HUES6 (cell line): ENCODE measurements at regions not wholly inside any gene's neighbourhood (a gene's known extent, or its start where the extent isn't known, plus 50 kb on each side); places are given as distances from the start of the nearest gene placed in this dataset.

Experiments used
- H3K27ac ChIP-seq: 2 replicates; pipeline ENCODE4 v1.7.0; 2013; ENCODE audit warnings: low read depth, mild to moderate bottlenecking, low read length, inconsistent platforms
- H3K27me3 ChIP-seq: 2 replicates; pipeline ENCODE4 v1.6.1; 2013; ENCODE audit warnings: low read length; ENCODE audit not compliant: control insufficient read depth, insufficient read depth
- H3K36me3 ChIP-seq: 2 replicates; pipeline ENCODE4 v1.6.1; 2013; ENCODE audit warnings: low read length; ENCODE audit not compliant: control insufficient read depth, insufficient read depth
- H3K4me1 ChIP-seq: 2 replicates; pipeline ENCODE4 v1.6.1; 2013; ENCODE audit warnings: low read length; ENCODE audit not compliant: control insufficient read depth, insufficient read depth
- H3K4me3 ChIP-seq: 2 replicates; pipeline ENCODE4 v1.5.1; 2013; ENCODE audit warnings: low read depth, low read length
- H3K9ac ChIP-seq: one replicate; pipeline ENCODE4 v1.6.1; 2013; ENCODE audit warnings: mild to moderate bottlenecking, low read length
- H3K9me3 ChIP-seq: 2 replicates; pipeline ENCODE4 v1.6.1; 2013; ENCODE audit warnings: low read depth, low read length; ENCODE audit not compliant: control insufficient read depth, insufficient read depth

DNA sequence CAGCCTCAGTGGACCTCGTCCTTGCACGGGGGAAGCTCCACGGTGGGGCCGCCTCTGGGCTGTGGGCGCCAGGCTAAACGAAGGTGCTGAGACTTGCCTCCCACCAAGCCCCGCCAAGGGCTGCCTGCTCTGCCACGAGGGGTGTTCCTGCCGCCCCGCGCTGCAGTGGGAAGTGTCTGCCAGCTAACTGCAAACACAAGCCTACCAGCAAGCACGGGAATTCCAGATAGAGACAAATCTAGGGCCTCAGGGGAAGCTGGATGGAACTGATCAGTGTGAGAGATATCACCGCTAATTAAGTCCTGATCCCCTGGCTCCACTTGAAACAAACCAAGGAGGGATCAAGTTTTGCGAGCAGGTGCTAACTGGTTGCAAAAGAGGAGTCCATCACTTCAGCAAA lies 181.6 kb upstream of the LEF1 start:
- Histone ChIP-seq H3K27ac (no peak overlapping the region), H3K4me1 (peaks cover 10% of the 10 kb centered on the region; the same call in 1 of the 2 replicates), H3K9me3 (no peaks in the 10 kb centered on the region), H3K36me3 (no peaks in the 10 kb centered on the region), H3K9ac (no peak overlapping the region), H3K4me3 (no peak overlapping the region), H3K27me3 (no peaks in the 10 kb centered on the region)

DNA sequence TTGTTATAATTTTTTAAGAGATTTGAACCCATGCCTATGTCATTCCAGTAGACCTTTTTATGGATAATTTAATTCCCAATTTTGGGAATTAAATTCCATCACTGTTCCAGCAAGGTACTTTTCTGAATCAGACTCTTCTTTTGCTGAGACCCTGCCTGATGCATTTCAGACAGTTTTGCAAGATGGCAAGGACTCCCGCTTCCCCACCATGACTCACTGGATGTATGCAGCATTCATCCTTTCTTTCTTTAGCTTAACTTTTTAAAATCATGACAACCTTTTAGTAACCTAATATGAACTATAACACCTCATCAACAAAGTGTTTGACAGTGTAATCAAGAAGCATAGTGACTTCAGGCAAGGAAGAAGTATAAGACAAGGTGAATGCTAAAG lies 178.1 kb upstream of the LEF1 start:
- no peaks in the 10 kb centered on the region for H3K27me3 ChIP-seq
- H3K9me3 ChIP-seq, result no peaks in the 10 kb centered on the region
- peaks cover 8% of the 10 kb centered on the region; the same call in 1 of the 2 replicates for H3K4me1 ChIP-seq
- no peak overlapping the region for H3K27ac ChIP-seq
- H3K4me3 ChIP-seq, result no peak overlapping the region
- H3K36me3 ChIP-seq, result no peaks in the 10 kb centered on the region
- no peak overlapping the region for H3K9ac ChIP-seq

DNA sequence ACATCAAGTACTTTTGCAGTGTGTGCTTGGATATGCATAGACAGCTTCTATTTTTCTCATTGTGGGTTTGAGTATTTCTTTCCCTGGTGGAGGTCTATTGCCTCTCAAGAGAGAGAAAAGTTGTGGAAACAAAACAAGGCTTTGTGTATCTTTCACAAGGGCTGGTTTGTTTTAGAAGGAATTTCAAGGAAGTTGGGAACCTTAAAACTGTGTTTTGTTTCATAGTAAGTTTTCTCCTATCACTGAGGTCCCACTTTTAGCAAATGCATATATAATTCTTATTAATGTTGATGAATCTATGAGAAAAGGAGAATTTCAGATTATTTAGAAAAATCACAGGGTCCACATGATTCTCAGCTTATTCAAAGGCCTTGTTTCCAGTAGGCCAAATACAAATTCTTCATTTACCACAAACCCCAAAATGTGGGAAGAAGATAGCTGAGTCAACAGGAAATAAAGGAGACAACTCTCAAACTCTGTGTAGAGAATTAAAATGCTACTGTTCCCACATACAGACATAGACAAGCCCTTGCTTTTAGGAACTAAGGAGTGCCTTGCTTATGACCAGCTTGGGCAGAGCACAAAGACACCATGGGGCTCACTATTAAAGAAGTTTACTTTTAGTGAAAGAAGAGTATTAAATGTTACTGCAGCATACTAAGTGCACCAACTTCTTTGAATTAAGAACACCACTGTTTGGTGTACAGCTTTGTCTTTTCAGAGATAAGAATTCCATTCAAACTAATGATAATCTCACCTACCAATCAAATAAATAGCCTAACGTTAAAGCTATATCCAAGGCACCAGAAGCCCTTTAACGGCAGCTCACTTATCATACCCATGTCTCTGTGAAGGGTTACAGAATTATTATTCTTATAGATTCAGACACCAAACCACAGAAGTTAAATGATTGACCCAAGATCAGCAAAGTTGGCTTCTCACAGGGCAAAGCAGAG lies 177.4 kb upstream of the LEF1 start:
- Histone ChIP-seq H3K9me3 (no peaks in the 10 kb centered on the region), H3K4me3 (no peak overlapping the region), H3K27ac (no peak overlapping the region), H3K4me1 (peaks cover 8% of the 10 kb centered on the region; the same call in 1 of the 2 replicates), H3K9ac (no peak overlapping the region), H3K36me3 (no peaks in the 10 kb centered on the region), H3K27me3 (no peaks in the 10 kb centered on the region)

DNA sequence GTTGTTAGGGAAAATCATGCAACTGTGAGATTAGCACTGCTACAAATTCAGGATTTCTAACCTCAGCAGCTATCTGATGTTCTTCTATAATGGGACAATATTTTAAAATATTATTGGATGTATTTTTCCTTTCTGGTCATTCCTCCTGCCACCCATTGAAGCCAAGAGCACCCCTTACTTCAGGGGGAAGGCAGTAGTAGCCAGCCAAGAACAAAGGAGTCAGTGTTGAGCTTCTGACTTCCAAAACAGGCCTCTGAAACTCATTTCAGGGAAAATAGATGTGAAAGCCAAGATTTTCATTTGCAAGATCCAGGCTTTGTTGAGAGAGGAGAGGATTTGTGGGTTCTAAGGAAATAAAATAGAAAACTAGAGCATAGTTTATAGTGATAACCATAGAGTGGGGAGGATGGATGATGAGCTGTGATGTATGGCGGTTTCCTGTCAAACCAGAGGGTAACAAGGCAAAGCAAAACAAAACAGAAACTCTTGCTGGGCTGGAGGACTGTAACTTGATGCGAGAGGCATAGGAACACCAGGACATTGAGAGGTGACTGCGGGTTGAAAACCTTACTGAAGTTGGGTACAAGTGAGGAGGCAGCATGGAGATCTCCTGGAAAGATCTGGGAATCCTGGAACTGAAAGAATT lies 173.7 kb upstream of the LEF1 start:
- Histone ChIP-seq H3K9ac (no peak overlapping the region), H3K27me3 (no peaks in the 10 kb centered on the region), H3K4me1 (peaks cover 4% of the 10 kb centered on the region; the same call in 1 of the 2 replicates), H3K36me3 (no peaks in the 10 kb centered on the region), H3K9me3 (no peaks in the 10 kb centered on the region), H3K4me3 (no peak overlapping the region), H3K27ac (no peak overlapping the region)

DNA sequence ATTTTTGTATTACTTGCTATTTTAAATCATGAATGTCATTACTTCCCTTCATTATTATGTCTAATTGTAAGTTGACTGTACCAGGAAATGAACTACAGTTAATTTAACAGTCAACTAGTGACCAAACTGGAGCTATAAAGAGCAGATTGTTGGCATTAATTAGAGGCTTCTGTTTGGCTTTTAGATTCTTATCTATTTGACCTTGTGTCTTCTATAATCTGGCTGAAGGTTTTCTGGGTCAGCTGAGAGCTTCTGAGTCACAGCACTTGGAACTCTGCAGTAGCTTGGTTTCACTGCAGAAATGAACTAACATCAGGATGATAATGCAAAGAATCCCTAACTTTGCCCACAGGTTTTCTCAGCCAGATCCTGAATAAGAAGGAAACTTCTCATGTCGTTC lies 169.2 kb upstream of the LEF1 start:
- H3K4me3 ChIP-seq, result no peak overlapping the region
- H3K9me3 ChIP-seq, result no peaks in the 10 kb centered on the region
- no peaks in the 10 kb centered on the region for H3K27me3 ChIP-seq
- no peak overlapping the region for H3K27ac ChIP-seq
- H3K36me3 ChIP-seq, result no peaks in the 10 kb centered on the region
- H3K4me1 ChIP-seq, result peaks cover 8% of the 10 kb centered on the region
- no peak overlapping the region for H3K9ac ChIP-seq

DNA sequence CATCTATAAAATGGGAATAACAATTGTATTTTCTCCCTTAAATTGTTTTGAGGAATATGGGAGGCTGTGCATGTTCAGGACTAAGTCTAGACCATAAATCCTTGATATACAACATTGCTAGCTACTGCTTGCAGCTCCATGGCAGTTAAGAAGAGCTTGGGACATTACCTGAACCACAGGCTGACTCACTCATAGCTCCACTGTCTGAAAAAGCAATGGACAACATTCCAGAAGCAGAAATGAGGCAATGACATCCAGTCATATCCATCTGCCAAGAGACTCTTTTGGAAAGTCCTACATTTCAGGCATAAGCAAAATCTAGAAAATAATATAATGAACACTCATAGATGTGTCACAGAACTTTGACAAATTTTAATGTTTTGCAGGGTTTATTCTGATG lies 167.3 kb upstream of the LEF1 start:
- Histone ChIP-seq H3K9ac (no peak overlapping the region), H3K36me3 (no peaks in the 10 kb centered on the region), H3K27me3 (no peaks in the 10 kb centered on the region), H3K9me3 (no peaks in the 10 kb centered on the region), H3K4me1 (peaks cover 17% of the 10 kb centered on the region), H3K27ac (no peak overlapping the region), H3K4me3 (no peak overlapping the region)

DNA sequence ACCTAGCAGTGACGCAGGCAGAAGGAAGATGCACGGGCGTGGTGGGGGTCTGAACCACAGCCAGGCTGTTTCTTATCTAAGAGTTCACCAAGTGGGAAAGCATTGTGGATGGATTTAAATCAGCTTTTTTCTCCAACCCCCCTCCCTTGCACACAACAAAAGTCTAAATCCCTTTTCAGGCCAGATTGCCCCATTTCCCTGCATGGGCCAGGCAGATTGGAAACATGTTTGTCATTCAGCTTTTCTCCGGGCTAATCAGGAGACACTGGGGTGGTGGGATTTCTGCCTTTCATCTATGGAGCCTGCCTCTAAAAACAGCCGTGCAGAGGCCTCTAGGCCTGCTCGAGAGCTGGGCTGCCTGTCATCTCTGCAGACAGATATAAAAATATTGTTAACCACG lies 166.3 kb upstream of the LEF1 start:
- Histone ChIP-seq H3K4me1 (peaks cover 17% of the 10 kb centered on the region), H3K9ac (no peak overlapping the region), H3K27me3 (no peaks in the 10 kb centered on the region), H3K4me3 (no peak overlapping the region), H3K27ac (no peak overlapping the region), H3K36me3 (no peaks in the 10 kb centered on the region), H3K9me3 (no peaks in the 10 kb centered on the region)

DNA sequence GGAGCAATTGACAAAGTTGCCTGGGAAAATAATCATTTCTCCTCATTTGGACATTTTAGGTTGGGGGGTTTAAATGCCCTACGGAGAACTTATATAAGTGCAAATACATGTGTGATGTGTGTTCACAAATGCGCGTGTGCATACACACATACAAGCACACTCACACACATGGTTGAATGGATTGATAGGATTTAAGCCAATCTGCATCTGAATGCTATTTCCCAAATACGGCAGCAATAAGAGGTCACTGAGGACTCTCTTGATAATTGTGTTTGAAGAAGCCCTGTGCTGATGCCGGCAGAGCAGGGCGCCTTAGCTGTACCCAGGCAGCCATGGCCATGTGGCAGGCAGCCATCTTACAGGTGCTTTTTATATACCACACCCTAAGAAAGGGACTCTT lies 165.3 kb upstream of the LEF1 start:
- Histone ChIP-seq H3K27me3 (no peaks in the 10 kb centered on the region), H3K4me1 (peaks cover 17% of the 10 kb centered on the region), H3K27ac (no peak overlapping the region), H3K9ac (no peak overlapping the region), H3K36me3 (no peaks in the 10 kb centered on the region), H3K4me3 (no peak overlapping the region), H3K9me3 (no peaks in the 10 kb centered on the region)

DNA sequence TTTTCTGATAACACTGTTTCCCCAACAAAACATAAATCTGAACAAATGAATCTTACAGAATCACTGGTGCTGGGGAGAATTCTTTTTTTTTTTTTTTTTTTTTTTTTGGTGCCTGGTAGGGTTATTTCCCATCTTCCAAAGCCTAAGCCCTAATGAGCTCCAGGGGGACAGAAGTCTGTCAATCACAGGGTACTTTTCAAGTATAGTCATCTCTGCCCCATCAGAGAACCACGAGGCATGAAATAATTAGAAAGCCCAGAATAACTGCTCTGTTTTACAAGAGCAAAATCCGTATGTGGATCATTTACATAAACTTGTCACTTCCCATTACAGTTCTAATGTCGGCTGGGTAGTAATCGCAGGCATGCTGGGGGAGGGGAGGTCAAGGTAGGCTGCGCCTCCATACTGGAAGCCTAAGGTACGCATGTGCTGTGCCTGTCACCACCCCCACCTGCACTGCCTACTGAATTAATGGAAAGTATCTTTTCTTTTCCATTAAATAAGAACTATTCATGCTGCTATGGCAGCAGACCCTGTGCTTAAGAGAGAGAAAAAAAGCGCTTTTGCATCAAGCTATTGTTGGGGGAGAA lies 164.7 kb upstream of the LEF1 start:
- H3K36me3 ChIP-seq, result no peaks in the 10 kb centered on the region
- H3K4me1 ChIP-seq, result peaks cover 13% of the 10 kb centered on the region
- no peaks in the 10 kb centered on the region for H3K27me3 ChIP-seq
- no peak overlapping the region for H3K9ac ChIP-seq
- H3K27ac ChIP-seq, result no peak overlapping the region
- no peaks in the 10 kb centered on the region for H3K9me3 ChIP-seq
- no peak overlapping the region for H3K4me3 ChIP-seq

DNA sequence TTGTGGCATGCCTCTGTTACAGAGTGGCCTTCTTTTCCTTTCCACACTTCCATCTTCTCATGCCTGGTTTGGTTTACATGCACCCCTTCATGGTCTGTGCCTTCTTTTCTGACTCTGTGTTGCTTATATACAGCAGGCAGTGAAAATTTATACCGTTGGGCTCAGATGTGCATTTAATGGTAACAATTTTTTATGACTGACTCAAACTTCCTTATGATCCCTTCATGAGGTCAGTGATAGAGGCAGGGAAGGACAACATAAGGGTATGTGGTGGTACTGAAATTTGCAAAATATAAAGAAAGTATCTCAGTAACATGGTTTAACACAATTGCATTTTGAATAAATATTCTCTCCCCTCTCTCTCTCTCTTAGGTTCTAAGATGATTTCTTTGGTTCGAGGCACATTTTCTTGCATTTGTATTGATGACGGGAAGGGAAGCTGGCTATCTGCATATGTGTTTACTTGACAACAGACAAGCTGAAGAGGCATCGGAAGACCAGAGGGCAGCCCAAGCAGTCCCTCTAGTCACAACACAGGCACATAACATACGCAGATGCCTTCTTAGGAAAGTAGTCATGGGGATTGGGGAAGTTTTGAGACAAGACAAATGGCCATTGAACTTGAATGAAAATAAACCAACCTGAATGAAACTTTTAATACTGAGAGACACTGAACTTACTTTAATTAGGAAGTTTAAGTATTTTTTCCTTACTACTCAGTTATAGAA lies 163.3 kb upstream of the LEF1 start:
- Histone ChIP-seq H3K9ac (no peak overlapping the region), H3K4me1 (peaks cover 13% of the 10 kb centered on the region), H3K27ac (no peak overlapping the region), H3K9me3 (no peaks in the 10 kb centered on the region), H3K36me3 (no peaks in the 10 kb centered on the region), H3K27me3 (no peaks in the 10 kb centered on the region), H3K4me3 (no peak overlapping the region)
